Stimulated activated naive B cell treated with anti-CD40 and anti-IgM and Interleukin-4, amounts not matched to agents 10 μg/mL and 1 μg/mL and 100 μg/mL, for 72 hours (primary cell): ENCODE measurements at regions not wholly inside any gene's neighbourhood (a gene's known extent, or its start where the extent isn't known, plus 50 kb on each side); places are given as distances from the start of the nearest gene placed in this dataset.

Source experiments
- ATAC-seq, 2 donors: fragments of 150-1000 bp; cut with Tn5 transposase; replicated peaks; 2 replicates each; pipeline ENCODE4 v1.10.0; 2021; ENCODE audit warnings: moderate library complexity in 1 of 2
- DNase-seq: peaks from one replicate; pipeline ENCODE4 v3.0.0; 2021
- H3K27ac Mint-ChIP-seq: one replicate; pipeline ENCODE4 v1.8.0; 2022; ENCODE audit warnings: mild to moderate bottlenecking, mixed read lengths
- H3K27me3 Mint-ChIP-seq, 2 donors: one replicate each; pipeline ENCODE4 v1.8.0; 2022; ENCODE audit warnings: mixed read lengths in 2 of 2
- H3K36me3 Mint-ChIP-seq, 2 donors: one replicate each; pipeline ENCODE4 v1.8.0; 2022; ENCODE audit warnings: mixed read lengths in 2 of 2, mild to moderate bottlenecking in 1 of 2
- H3K4me1 Mint-ChIP-seq, 2 donors: one replicate each; pipeline ENCODE4 v1.8.0; 2022; ENCODE audit warnings: mixed read lengths in 2 of 2, mild to moderate bottlenecking in 1 of 2
- H3K4me3 Mint-ChIP-seq, 2 donors: one replicate each; pipeline ENCODE4 v1.8.0; 2022; ENCODE audit warnings: mild to moderate bottlenecking in 2 of 2, mixed read lengths in 2 of 2, moderate library complexity in 1 of 2
- H3K9me3 Mint-ChIP-seq, 2 donors: one replicate each; pipeline ENCODE4 v1.8.0; 2022; ENCODE audit warnings: mixed read lengths in 2 of 2, mild to moderate bottlenecking in 1 of 2

- ATAC-seq: peak in 1 of 2 donors; percentile 44
Measured at GRCh38 chr4:106473515-106473914, 104.9 kb upstream of the GIMD1 start.

GRCh38 chr4:106471151-106471550, 102.6 kb upstream of the GIMD1 start:
- Mint-ChIP-seq H3K4me1 (no peaks in the 10 kb centered on the region), H3K36me3 (no peaks in the 10 kb centered on the region), H3K27ac (no peak overlapping the region), H3K9me3 (peaks cover 4 to 9% of the 10 kb centered on the region in 2 donors), H3K4me3 (no peak overlapping the region), H3K27me3 (peaks cover 0 to 7% of the 10 kb centered on the region in 2 donors)
- ATAC-seq: no peak
- DNase-seq: no peak

More at GRCh38 chr4:106473515-106473914, 104.9 kb upstream of the GIMD1 start:
- H3K9me3 Mint-ChIP-seq: peaks cover 4 to 9% of the 10 kb centered on the region in 2 donors
- H3K4me3 Mint-ChIP-seq: no peak overlapping the region
- H3K27ac Mint-ChIP-seq: no peak overlapping the region
- no peaks in the 10 kb centered on the region for H3K36me3 Mint-ChIP-seq
- no peak for DNase-seq
- peaks cover 0 to 7% of the 10 kb centered on the region in 2 donors for H3K27me3 Mint-ChIP-seq
- no peaks in the 10 kb centered on the region for H3K4me1 Mint-ChIP-seq

- H3K4me3 Mint-ChIP-seq: no peak overlapping the region
- H3K9me3 Mint-ChIP-seq: peaks cover 1 to 4% of the 10 kb centered on the region in 2 donors
- H3K4me1 Mint-ChIP-seq: no peaks in the 10 kb centered on the region
- H3K36me3 Mint-ChIP-seq: no peaks in the 10 kb centered on the region
- no peak overlapping the region for H3K27ac Mint-ChIP-seq
- ATAC-seq: no peak
- DNase-seq: no peak
- no peaks in the 10 kb centered on the region for H3K27me3 Mint-ChIP-seq
Measured at GRCh38 chr4:106463622-106464021, 95.0 kb upstream of the GIMD1 start.

- DNase-seq (no peak), ATAC-seq (no peak)
- no peaks in the 10 kb centered on the region for H3K27me3 Mint-ChIP-seq
- no peak overlapping the region for H3K4me3 Mint-ChIP-seq
- H3K9me3 Mint-ChIP-seq: peaks cover 0 to 1% of the 10 kb centered on the region in 2 donors
- H3K27ac Mint-ChIP-seq: no peak overlapping the region
- no peaks in the 10 kb centered on the region for H3K36me3 Mint-ChIP-seq
- H3K4me1 Mint-ChIP-seq: no peaks in the 10 kb centered on the region
Measured at GRCh38 chr4:106454581-106454980, 86.0 kb upstream of the GIMD1 start.

- no peak for DNase-seq
- no peak for ATAC-seq
- Mint-ChIP-seq H3K9me3 (peaks cover 0 to under 1% of the 10 kb centered on the region in 2 donors), H3K4me3 (no peak overlapping the region), H3K27ac (no peak overlapping the region), H3K27me3 (no peaks in the 10 kb centered on the region), H3K4me1 (no peaks in the 10 kb centered on the region), H3K36me3 (no peaks in the 10 kb centered on the region)
Measured at GRCh38 chr4:106454021-106454420, 85.4 kb upstream of the GIMD1 start.

- DNase-seq (no peak), ATAC-seq (no peak)
- H3K27ac Mint-ChIP-seq: no peak overlapping the region
- H3K9me3 Mint-ChIP-seq: peaks cover 0 to 4% of the 10 kb centered on the region in 2 donors
- no peaks in the 10 kb centered on the region for H3K27me3 Mint-ChIP-seq
- no peaks in the 10 kb centered on the region for H3K4me1 Mint-ChIP-seq
- H3K4me3 Mint-ChIP-seq: no peak overlapping the region
- no peaks in the 10 kb centered on the region for H3K36me3 Mint-ChIP-seq
Measured at GRCh38 chr4:106451091-106451490, 82.5 kb upstream of the GIMD1 start.

- peaks cover 0 to 8% of the 10 kb centered on the region in 2 donors for H3K9me3 Mint-ChIP-seq
- no peaks in the 10 kb centered on the region for H3K27me3 Mint-ChIP-seq
- H3K36me3 Mint-ChIP-seq: no peaks in the 10 kb centered on the region
- no peak overlapping the region for H3K27ac Mint-ChIP-seq
- no peaks in the 10 kb centered on the region for H3K4me1 Mint-ChIP-seq
- DNase-seq (no peak), ATAC-seq (no peak)
- no peak overlapping the region for H3K4me3 Mint-ChIP-seq
Measured at GRCh38 chr4:106450249-106450648, 81.7 kb upstream of the GIMD1 start.

- ATAC-seq (no peak), DNase-seq (no peak)
- Mint-ChIP-seq H3K4me3 (no peak overlapping the region), H3K4me1 (no peaks in the 10 kb centered on the region), H3K27me3 (no peaks in the 10 kb centered on the region), H3K9me3 (peaks cover 0 to 8% of the 10 kb centered on the region in 2 donors), H3K27ac (no peak overlapping the region), H3K36me3 (no peaks in the 10 kb centered on the region)
Measured at GRCh38 chr4:106444557-106444956, 76.0 kb upstream of the GIMD1 start.

- Mint-ChIP-seq H3K4me1 (no peaks in the 10 kb centered on the region), H3K27ac (no peak overlapping the region), H3K36me3 (no peaks in the 10 kb centered on the region), H3K9me3 (peaks cover 5% of the 10 kb centered on the region in 2 donors), H3K27me3 (no peaks in the 10 kb centered on the region), H3K4me3 (no peak overlapping the region)
- DNase-seq (no peak), ATAC-seq (no peak)
Measured at GRCh38 chr4:106430797-106431196, 62.2 kb upstream of the GIMD1 start.

- no peak for DNase-seq
- H3K27me3 Mint-ChIP-seq: no peaks in the 10 kb centered on the region
- ATAC-seq: no peak
- H3K4me1 Mint-ChIP-seq: no peaks in the 10 kb centered on the region
- H3K9me3 Mint-ChIP-seq: peaks cover 5% of the 10 kb centered on the region in 2 donors
- H3K36me3 Mint-ChIP-seq: no peaks in the 10 kb centered on the region
- no peak overlapping the region for H3K4me3 Mint-ChIP-seq
- H3K27ac Mint-ChIP-seq: no peak overlapping the region
Measured at GRCh38 chr4:106429885-106430284, 61.3 kb upstream of the GIMD1 start.

- no peak for ATAC-seq
- no peaks in the 10 kb centered on the region for H3K4me1 Mint-ChIP-seq
- no peaks in the 10 kb centered on the region for H3K27me3 Mint-ChIP-seq
- no peak for DNase-seq
- no peak overlapping the region for H3K4me3 Mint-ChIP-seq
- H3K27ac Mint-ChIP-seq: no peak overlapping the region
- no peaks in the 10 kb centered on the region for H3K9me3 Mint-ChIP-seq
- H3K36me3 Mint-ChIP-seq: no peaks in the 10 kb centered on the region
Measured at GRCh38 chr4:106426069-106426468, 57.5 kb upstream of the GIMD1 start.

- Mint-ChIP-seq H3K4me3 (no peak overlapping the region), H3K4me1 (no peaks in the 10 kb centered on the region), H3K27ac (no peak overlapping the region), H3K9me3 (no peaks in the 10 kb centered on the region), H3K36me3 (no peaks in the 10 kb centered on the region), H3K27me3 (no peaks in the 10 kb centered on the region)
- DNase-seq: no peak
- no peak for ATAC-seq
Measured at GRCh38 chr4:106425576-106425975, 57.0 kb upstream of the GIMD1 start.

GRCh38 chr4:106424426-106424825, 55.8 kb upstream of the GIMD1 start:
- Mint-ChIP-seq H3K27me3 (no peaks in the 10 kb centered on the region), H3K4me3 (no peak overlapping the region), H3K27ac (no peak overlapping the region), H3K4me1 (no peaks in the 10 kb centered on the region), H3K36me3 (no peaks in the 10 kb centered on the region), H3K9me3 (no peaks in the 10 kb centered on the region)
- DNase-seq (no peak), ATAC-seq (no peak)

GRCh38 chr4:106423791-106424190, 55.2 kb upstream of the GIMD1 start:
- no peaks in the 10 kb centered on the region for H3K4me1 Mint-ChIP-seq
- no peaks in the 10 kb centered on the region for H3K9me3 Mint-ChIP-seq
- H3K4me3 Mint-ChIP-seq: no peak overlapping the region
- H3K27me3 Mint-ChIP-seq: no peaks in the 10 kb centered on the region
- H3K27ac Mint-ChIP-seq: no peak overlapping the region
- H3K36me3 Mint-ChIP-seq: no peaks in the 10 kb centered on the region
- DNase-seq (no peak), ATAC-seq (no peak)

- H3K4me3 Mint-ChIP-seq: no peak overlapping the region
- H3K9me3 Mint-ChIP-seq: no peaks in the 10 kb centered on the region
- H3K4me1 Mint-ChIP-seq: no peaks in the 10 kb centered on the region
- ATAC-seq (no peak), DNase-seq (no peak)
- no peak overlapping the region for H3K27ac Mint-ChIP-seq
- no peaks in the 10 kb centered on the region for H3K36me3 Mint-ChIP-seq
- H3K27me3 Mint-ChIP-seq: no peaks in the 10 kb centered on the region
Measured at GRCh38 chr4:106422766-106423165, 54.2 kb upstream of the GIMD1 start.
